ENCODE measurements at regions not wholly inside any gene's neighbourhood (a gene's known extent, or its start where the extent isn't known, plus 50 kb on each side); places are given as distances from the start of the nearest gene placed in this dataset.

DNA sequence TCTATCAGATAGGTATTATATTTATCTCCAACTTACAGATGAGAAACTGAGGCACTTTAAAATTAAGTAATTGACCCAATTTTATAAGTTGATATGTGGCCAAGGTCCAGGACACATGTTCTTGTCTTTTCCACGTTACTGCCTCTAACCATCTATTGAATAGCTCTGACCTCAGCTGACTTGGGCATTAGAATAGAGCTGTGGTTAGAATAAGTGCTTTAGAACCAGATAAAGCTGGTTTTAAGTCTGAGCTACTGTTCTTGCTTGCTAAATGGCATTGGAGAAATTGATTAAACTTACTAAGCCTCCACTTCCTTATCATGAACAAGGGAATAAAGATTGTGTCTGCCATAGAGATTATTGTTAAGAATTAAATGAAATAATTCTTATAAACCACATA is 147.8 kb upstream of the DTNBP1 start:
- peak; percentile 11 for DNase-seq (ENCODE audit: low read depth)

DNA sequence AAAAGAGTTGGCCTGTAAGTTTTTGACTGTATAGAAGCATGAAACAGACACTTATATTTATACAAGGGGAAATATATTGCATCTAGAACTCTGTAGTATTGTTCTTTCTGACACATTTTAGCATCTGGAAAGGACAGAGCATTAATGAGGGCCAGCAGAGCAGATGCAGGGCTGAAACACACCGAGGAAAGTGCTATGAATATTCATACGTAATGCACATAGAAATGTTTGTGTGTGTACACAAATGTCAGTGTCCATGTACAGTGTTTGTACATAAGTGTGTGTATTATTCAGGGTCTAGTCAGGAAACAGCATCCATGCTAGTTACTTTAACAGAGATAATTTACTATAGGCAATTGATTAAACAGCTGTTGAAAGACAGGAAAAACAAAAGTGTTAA is 146.5 kb upstream of the DTNBP1 start:
- DNase-seq (ENCODE audit: low read depth): no peak

DNA sequence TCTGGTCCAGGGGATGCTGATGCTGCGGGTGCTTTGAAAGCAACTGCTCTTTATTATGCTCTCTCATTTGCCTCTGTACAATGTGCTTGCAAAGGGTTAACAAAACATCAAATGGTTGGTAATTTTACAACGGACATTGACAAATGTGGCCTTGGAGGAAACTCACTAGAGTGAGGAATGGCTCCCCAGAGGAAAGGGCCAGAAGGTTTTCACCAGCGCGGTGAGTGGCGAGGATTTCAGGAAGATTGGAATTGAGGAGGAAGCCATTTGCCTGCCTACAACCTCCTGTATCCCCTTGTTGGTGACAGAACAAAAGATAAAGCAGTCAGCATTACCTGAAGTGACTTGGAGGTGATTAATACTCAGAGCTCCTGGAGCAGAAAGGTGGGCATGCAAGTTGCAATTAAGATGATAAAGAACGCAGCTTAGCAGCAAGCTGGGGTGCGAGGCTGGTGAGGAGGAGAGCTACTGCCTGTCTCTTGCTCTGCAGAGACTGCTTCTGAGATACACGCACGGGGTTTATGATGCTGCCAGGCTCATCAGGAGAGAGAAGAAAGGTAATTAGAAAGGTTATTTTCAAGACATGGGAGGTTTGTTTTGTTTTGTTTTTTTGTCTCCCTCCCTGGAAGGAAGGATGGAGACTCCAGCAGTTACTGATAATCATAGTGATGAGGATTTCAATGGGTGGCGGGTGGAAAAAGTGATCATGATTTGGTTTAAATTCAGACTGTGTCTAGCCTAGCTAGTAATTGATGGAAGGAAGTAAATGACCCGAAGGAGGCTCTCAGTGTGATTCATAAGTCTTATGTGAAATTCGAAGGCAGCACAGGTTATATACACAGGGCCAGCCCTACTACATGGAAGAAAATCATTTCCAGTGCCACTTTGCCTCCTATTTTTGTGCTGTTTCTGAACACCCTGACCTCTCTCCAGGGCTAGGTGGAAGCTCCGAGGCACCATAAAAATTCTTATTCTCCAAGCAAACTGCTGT is 141.6 kb upstream of the DTNBP1 start:
- no peak for DNase-seq (ENCODE audit: low read depth)

DNA sequence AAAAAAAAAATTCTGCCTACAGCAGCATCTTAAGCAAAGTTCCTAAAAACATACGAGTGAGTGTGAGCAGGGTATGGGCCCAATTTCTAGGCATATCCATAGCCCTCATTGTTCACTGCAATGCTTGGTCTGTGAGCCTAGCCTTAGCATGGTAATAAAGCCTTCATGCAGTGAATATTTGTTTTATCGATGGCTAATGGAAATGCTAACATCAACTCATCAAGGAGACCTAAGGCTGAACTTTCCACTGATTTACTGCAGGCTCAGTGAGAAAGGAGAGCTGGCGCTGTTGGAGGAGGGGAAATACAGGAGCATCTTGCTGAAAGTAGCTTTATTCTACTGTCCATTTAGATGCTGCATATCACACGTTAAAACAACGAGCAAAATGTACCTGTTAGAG is 139.6 kb upstream of the DTNBP1 start:
- no peak for DNase-seq (ENCODE audit: low read depth)

DNA sequence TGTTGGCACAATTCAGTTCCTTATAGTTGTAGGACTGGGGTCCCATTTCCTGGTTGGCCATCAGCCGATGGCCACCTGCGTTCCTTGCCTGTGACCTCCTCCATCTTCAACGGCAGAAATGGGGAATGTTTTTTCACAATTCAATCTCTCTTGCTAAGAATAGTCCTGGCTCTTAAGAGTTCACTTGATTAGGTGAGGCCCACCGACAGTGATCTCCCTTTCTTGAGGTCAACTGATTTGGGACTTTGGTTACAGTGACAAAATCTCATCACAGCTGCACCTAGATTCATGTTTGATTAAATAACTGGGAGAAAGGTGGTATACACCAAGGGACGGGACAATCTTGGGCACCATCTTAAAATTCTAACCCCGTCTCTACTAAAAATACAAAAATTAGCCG is 139.1 kb upstream of the DTNBP1 start:
- no peak for DNase-seq (ENCODE audit: low read depth)

DNA sequence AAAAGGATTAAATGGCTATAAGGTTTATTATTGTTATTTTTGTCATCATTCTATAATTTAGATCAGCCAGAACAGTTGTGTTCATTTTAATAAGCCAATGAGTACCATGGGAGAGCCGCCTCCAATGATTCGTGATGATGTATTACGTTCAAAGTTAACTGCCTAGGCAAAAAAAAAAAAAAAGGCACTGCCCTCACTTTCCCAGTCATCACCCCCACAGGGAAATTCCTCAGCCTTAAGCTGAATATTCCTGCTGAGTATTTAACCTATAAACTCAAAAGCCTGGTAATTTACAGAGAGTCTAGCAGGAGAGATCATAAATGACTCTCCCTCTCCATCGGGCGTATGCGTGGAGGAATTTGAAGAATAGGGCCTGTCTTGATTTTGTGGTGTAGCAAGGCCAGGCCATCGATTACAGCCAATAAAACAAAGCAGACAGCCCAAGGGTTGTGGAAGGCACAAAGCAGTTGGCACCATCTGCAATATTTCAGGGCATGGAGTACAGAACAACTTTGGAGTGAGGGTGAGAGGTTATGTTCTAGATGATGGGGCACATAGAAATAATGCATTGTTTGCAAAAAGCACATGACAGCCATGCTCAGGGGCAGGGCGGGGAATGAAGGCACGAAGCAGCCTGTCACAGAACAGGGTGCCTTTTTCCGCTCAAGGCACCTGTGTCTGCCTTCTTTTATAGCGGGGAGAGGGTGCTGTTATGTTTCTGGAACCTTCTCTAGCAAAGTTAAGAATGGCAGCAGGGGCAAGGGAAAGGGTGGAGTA is 138.2 kb upstream of the DTNBP1 start:
- no peak for DNase-seq (ENCODE audit: low read depth)

DNA sequence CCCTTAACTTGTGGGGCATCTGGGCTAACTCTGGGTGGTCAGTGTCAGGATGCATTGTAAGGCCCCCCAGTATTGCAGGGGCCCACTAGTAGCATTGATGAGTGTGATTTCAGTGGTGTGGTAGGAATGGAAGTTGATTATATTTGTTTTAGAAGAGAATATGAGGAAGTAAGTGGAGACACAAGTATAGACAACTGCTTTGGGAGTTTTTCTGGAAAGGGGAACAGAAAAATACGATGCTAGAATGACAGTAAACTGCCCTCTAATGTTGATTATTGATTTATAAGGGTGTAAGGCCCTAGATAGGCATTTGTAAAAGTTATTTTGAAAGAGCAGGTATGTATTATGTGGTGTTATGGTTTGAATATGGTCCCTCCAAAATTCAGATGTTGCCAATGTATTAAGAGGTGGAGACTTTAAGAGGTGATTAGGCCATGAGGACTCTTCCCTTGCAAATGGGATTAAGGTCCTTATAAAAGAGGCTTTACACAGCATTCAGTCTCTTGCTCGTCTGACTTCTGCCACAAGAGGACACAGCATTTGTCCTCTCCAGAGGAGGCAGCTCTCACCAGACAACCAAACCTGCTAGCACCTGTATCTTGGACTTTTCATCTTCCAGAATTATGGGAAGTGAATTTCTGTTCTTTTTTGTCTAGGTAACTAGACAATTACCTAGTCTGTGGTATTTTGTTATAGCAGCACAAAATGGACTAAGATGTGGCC is 135.9 kb upstream of the DTNBP1 start:
- DNase-seq (ENCODE audit: low read depth): no peak

DNA sequence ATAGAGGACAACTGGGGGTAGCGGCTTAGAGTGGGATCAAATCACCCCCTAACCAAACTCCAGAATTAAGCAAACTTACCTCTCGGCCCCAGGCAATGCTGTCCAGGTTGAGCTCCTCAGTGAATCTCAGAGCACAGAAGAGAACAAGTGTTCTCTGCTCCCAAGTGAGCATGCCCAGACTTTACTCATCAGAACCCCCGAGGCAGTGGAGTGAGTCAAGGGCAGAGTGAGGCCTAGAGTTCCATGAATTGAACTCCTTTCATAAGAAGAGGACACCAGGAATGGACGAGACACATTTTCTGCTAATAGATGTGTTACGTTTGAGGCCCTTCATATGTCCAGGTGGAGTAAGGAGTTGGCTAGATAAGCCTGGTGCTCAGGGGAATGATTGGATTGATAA is 134.0 kb upstream of the DTNBP1 start:
- no peak for DNase-seq (ENCODE audit: low read depth)

DNA sequence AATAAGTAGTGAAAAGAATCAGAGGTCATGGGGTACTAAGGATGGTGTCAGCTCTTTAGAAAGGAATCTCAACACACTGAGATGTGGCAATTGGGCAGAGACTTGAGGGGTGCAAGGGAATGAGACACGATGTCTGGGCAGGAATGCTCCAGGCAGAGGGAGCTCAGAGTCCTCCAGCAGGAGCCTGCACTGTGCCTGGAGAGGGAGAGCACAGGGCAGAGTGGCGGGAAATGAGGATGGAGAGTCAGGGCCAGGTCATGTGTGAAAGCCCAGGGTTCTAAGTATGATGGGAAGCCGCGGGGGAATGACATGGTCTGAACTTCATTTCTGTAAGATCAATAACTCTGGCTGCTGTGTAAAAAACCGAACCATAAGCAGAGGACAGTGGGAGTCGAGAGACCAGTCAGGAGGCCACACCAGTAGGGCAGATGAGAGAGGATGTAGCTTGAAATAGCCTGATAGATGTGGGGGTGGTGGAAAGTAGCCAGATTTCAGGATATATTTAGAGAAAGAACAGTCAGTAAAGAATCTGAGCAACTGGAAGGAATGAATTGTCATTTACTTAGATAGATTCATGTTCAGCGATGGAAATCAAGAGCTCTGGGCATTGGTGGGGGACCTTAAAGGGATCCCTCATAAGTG is 133.4 kb upstream of the DTNBP1 start:
- peak; percentile 83 for DNase-seq (ENCODE audit: low read depth)

DNA sequence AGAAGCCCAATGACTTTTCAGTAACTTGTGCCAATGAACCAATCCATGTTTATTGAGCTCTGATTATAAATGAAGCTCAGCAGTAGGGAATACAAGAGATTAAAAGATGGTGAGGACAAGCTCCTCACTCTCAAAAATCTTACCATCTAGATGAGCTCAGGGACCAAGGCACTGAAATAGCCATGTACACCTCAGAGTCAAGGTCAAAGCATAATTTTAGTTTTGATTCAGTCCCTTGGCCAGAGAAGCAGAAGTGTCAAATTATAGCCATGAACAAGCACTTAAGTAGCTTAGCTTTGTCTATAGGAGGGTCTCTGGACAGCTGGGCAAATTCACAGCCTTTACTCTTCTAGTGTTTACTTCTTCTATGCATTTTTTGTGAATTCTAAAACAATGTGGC is 131.0 kb upstream of the DTNBP1 start:
- no peak for DNase-seq (ENCODE audit: low read depth)

DNA sequence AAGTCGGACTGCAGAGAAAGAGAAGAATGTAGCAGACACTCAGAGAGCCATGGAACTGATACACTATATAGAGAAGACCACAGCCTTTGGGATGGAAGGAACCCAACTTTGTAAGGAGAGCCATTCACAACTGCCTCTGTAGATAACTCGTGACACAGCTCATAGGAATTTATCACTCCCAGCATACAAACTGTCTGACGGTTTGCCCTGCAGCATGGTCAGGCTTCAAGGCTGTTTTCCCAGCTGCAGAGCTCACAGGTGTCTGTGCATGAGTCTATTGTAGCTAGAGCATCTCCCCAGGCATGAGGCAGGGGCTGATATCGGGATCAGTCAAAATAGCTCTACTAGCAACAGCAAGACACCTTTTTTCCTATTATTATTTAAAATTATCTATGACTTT is 130.5 kb upstream of the DTNBP1 start:
- DNase-seq (ENCODE audit: low read depth): peak; percentile 86

DNA sequence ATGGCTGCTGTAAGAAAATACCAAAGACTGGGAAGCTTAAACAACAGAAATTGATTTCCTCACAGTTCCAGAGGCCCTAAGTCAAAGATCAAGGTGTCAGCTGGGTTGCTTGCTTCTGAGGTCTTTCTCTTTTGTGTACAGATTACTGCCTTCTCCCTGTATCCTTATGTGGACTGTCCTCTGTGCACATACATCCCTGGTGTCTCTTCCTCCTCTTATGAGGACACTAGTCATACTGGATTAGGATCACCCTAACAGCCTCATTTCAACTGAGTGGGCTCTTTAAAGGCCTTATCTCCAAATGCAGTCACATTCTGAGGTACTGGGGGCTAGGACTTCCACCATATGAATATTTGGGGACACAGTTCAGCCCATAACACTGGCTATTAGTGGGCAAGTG is 130.0 kb upstream of the DTNBP1 start:
- DNase-seq (ENCODE audit: low read depth): no peak

DNA sequence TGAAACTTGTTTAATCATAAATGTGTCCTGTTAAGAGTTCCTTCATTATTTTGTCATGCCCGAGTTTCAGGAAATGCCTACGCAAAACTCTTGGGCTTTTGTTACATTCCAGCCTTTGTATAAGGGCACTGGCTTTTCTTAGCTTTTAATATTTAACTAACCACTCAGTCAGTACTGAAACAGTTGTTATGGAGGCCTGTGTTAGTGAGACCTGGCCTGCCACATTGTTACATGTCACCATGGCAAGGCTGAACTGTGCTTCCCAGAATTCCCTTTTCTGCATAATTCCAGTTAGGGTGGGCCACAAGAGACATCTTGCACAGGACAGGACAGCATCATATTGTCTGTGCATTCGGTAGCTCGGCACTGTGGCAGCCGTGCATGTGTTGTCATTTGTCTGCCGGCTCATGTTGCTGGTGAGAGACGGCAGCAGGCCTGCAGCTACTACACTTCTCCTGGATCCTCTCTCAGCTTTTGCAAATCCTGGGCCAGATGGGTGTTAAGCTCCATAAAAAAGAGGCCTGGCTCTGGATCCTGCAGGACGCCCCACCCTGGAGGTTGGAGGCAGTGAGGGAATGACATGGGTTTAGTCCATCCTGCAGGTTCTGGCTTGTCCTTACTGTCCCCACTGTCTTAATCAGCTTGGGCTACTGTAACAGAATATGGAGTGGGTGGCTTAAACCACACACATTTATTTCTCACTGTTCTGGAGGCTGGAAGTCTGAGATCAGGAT is 128.8 kb upstream of the DTNBP1 start:
- peak; percentile 11 for DNase-seq (ENCODE audit: low read depth)

DNA sequence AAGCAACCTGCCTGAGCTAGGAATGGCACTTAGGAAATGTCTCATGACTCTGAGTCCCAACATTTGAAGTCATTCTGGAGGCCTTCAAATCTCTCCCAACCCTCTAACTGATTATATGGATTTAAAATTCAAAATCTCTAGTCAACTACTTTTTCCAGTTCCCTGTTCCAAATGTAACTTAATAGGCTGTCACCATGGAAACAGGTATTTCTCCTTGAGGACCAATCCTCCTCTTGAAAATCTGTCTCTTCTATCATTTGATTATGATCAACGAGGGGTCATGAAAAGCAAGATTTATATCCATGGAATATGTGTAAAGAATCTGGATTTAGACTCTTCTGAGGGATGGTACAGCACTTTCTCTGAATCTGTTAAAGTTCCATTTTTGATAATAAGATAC is 127.3 kb upstream of the DTNBP1 start:
- DNase-seq (ENCODE audit: low read depth): no peak

DNA sequence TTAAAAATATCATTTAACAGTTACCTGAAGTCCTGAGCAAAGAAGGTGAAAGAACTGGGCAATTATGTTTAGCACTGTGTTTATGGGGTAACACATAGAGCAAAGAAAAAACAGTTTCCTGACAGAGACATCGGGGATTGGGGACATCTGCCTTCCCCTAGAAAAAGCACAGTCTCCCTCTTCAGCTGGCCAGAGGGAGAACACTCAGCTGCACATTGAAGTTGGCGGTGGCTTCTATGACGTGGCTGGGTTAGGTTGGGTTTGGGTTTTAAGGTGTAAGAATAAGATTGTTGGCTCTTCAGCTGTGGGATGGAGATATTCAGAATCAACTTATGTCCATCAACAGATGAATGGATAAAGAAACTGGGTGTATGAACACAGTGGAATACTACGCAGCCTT is 124.0 kb upstream of the DTNBP1 start:
- no peak for DNase-seq (ENCODE audit: low read depth)

DNA sequence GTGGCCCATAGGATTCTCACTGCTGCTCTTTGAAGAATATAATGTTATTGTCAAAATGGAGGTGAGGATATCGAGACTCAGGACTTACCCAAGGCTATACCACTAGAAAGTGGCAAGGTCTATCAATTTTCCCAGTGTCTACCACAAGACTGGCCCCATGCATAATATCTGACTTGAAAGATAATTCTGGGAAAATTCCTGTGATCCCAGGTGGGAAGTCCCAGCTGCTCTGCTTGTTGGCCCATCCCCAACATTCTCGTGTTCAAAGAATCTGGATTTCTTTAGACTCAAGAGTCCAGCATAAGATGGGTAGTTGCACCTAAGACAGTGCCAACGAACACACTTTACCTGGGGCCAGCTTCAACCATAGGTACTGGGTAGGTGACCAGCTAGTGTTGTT is 120.7 kb upstream of the DTNBP1 start:
- DNase-seq (ENCODE audit: low read depth): no peak

DNA sequence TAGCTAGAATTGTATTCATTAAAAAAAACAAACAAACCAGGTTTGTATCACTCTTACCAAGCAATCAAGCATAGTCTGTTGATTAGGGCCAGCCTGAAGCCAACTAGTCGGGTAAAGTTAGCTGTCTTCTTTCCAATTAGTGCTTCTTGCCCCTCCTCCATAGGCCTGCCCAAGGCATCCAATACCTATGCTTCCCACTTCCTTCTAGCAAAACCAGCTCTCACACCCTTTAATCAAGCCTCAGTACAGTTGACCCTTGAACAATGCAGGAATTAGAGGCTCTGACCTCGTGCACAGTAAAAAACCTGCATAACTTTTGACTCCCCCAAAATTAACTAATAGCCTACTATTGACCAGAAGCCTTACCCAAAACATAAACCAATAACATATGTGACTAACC is 119.1 kb upstream of the DTNBP1 start:
- no peak for DNase-seq (ENCODE audit: low read depth)

DNA sequence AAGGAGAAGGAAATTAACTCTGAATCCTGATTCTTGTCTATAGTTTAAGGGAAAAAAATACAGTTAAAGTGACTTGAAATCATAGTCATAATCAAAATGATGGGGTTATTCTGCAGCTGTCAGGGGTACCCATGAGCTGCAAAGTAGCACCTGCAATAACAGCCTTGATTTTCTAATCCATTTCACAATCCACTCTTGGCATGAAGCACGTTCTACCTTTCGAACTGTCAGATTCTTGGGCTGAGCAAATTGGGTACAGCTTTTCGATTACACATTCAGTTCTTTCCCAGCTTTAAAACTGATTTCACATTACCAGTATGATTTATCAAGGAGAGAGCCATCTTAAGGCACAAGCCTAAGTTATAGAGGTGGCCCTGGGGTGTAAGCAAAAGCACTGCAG is 118.5 kb upstream of the DTNBP1 start:
- DNase-seq (ENCODE audit: low read depth): no peak

DNA sequence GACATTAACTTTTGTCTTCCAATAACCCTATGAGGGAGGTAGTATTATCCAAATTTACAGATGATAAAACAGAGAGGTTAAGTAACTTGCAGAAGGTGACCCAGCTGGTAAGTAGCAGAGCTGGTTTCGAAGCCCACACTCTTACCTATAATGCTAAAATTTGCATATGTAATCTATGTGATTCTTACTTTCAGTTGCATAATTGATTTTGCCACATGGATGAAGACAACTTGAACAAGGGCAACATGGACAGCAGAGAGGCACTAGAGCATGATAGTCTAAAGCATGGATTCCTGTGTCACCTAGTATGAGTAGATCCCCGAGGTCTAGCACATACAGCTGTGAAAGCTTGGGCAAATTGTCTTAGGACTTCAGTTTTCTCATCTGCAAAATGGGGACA is 117.6 kb upstream of the DTNBP1 start:
- DNase-seq (ENCODE audit: low read depth): no peak

DNA sequence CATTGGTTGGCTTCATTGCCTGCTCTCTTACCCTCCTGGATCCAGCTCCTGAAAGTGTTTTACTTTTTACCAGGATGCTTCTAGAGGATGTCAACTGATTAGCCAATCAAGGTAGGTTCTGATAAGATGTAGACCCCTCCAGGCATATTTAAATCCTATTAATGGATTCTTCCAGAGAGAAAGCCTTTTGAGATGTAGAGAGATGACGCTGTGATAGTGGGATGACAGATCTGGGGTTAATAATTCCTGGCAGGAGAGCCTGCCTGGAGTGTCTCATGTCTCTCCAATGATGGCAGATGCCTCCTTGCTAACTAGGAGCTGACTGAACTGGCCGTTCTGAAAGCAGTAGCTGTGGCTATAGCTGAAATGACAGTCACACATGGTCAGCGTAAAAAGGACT is 116.9 kb upstream of the DTNBP1 start:
- no peak for DNase-seq (ENCODE audit: low read depth)
